ENCODE measurements at regions not wholly inside any gene's neighbourhood (a gene's known extent, or its start where the extent isn't known, plus 50 kb on each side); places are given as distances from the start of the nearest gene placed in this dataset.

GRCh38 chr5:36526537-36526936, 79.9 kb upstream of the SLC1A3 start:
- CTCF ChIA-PET (ENCODE audit: unreplicated experiment), result interaction anchor here (0.6 kb wide), 1 partner anchor 1711 kb away, joined by 8 read pairs; no protein-coding TSS in a partner anchor
- H2AFZ ChIP-seq (ENCODE audit: low read length), result no peak overlapping the region

GRCh38 chr5:36528588-36528987, 77.8 kb upstream of the SLC1A3 start:
- Histone ChIP-seq H3K27ac (ENCODE audit: low read depth, low read length, poor library complexity, severe bottlenecking) (no peak overlapping the region), H3K79me2 (ENCODE audit: insufficient read depth, low read depth, low read length) (no peaks in the 10 kb centered on the region), H3K9me3 (ENCODE audit: low read length) (no peaks in the 10 kb centered on the region), H3K4me1 (ENCODE audit: insufficient read depth, low read length, poor library complexity, severe bottlenecking) (no peaks in the 10 kb centered on the region), H3K36me3 (ENCODE audit: insufficient read depth, low read length) (no peaks in the 10 kb centered on the region), H3K9me2 (ENCODE audit: insufficient read depth, low read length) (no peaks in the 10 kb centered on the region), H4K20me1 (ENCODE audit: insufficient read depth, low read length) (no peaks in the 10 kb centered on the region), H2AFZ (ENCODE audit: low read length) (no peak overlapping the region), H3K4me3 (ENCODE audit: low read depth, low read length, poor library complexity, severe bottlenecking) (no peak overlapping the region), H3K4me2 (ENCODE audit: low read length) (no peak overlapping the region)
- TF ChIP-seq, protein P1, sequence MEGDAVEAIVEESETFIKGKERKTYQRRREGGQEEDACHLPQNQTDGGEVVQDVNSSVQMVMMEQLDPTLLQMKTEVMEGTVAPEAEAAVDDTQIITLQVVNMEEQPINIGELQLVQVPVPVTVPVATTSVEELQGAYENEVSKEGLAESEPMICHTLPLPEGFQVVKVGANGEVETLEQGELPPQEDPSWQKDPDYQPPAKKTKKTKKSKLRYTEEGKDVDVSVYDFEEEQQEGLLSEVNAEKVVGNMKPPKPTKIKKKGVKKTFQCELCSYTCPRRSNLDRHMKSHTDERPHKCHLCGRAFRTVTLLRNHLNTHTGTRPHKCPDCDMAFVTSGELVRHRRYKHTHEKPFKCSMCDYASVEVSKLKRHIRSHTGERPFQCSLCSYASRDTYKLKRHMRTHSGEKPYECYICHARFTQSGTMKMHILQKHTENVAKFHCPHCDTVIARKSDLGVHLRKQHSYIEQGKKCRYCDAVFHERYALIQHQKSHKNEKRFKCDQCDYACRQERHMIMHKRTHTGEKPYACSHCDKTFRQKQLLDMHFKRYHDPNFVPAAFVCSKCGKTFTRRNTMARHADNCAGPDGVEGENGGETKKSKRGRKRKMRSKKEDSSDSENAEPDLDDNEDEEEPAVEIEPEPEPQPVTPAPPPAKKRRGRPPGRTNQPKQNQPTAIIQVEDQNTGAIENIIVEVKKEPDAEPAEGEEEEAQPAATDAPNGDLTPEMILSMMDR (conservative IDR thresholded peaks at IDR 0.05; ENCODE audit: low read length), result no peak
- TF ChIP-seq EZH2phosphoT487 (IDR thresholded peaks at IDR 0.05; ENCODE audit: borderline replicate concordance, low read depth, low read length), result no peak
- POLR2A ChIA-PET, result no interaction called here
- no peak for DNase-seq (ENCODE audit: low spot score)
- no TSS peak for BruUV-seq (replicated peaks)
- intact Hi-C loops (cut with micrococcal nuclease; ENCODE audit: unreplicated experiment), result no loop called here
- CTCF ChIA-PET (ENCODE audit: unreplicated experiment), result no interaction called here

More at GRCh38 chr5:36526537-36526936, 79.9 kb upstream of the SLC1A3 start:
- no peaks in the 10 kb centered on the region for H3K79me2 ChIP-seq (ENCODE audit: insufficient read depth, low read depth, low read length)
- H3K36me3 ChIP-seq (ENCODE audit: insufficient read depth, low read length), result no peaks in the 10 kb centered on the region
- H3K4me2 ChIP-seq (ENCODE audit: low read length), result no peak overlapping the region
- POLR2A ChIA-PET, result no interaction called here
- H3K4me3 ChIP-seq (ENCODE audit: low read depth, low read length, poor library complexity, severe bottlenecking), result no peak overlapping the region
- no peaks in the 10 kb centered on the region for H4K20me1 ChIP-seq (ENCODE audit: insufficient read depth, low read length)
- TF ChIP-seq, protein P1 (conservative IDR thresholded peaks at IDR 0.05; ENCODE audit: low read length), result no peak
- no peak for TF ChIP-seq EZH2phosphoT487 (IDR thresholded peaks at IDR 0.05; ENCODE audit: borderline replicate concordance, low read depth, low read length)
- DNase-seq (ENCODE audit: low spot score), result no peak
- no peaks in the 10 kb centered on the region for H3K9me2 ChIP-seq (ENCODE audit: insufficient read depth, low read length)
- BruUV-seq (replicated peaks), result no TSS peak
- no peaks in the 10 kb centered on the region for H3K4me1 ChIP-seq (ENCODE audit: insufficient read depth, low read length, poor library complexity, severe bottlenecking)
- H3K9me3 ChIP-seq (ENCODE audit: low read length), result no peaks in the 10 kb centered on the region
- H3K27ac ChIP-seq (ENCODE audit: low read depth, low read length, poor library complexity, severe bottlenecking), result no peak overlapping the region
- intact Hi-C loops (cut with micrococcal nuclease; ENCODE audit: unreplicated experiment), result no loop called here

- Histone ChIP-seq H3K36me3 (ENCODE audit: insufficient read depth, low read length) (no peaks in the 10 kb centered on the region), H3K27ac (ENCODE audit: low read depth, low read length, poor library complexity, severe bottlenecking) (no peak overlapping the region), H2AFZ (ENCODE audit: low read length) (no peak overlapping the region), H3K4me3 (ENCODE audit: low read depth, low read length, poor library complexity, severe bottlenecking) (no peak overlapping the region), H3K9me3 (ENCODE audit: low read length) (no peaks in the 10 kb centered on the region), H4K20me1 (ENCODE audit: insufficient read depth, low read length) (no peaks in the 10 kb centered on the region), H3K4me2 (ENCODE audit: low read length) (no peak overlapping the region), H3K4me1 (ENCODE audit: insufficient read depth, low read length, poor library complexity, severe bottlenecking) (no peaks in the 10 kb centered on the region), H3K79me2 (ENCODE audit: insufficient read depth, low read depth, low read length) (no peaks in the 10 kb centered on the region), H3K9me2 (ENCODE audit: insufficient read depth, low read length) (no peaks in the 10 kb centered on the region)
- ChIA-PET CTCF (ENCODE audit: unreplicated experiment) (no interaction called here), POLR2A (no interaction called here)
- intact Hi-C loops (cut with micrococcal nuclease; ENCODE audit: unreplicated experiment), result no loop called here
- DNase-seq (ENCODE audit: low spot score), result no peak
- no peak for TF ChIP-seq EZH2phosphoT487 (IDR thresholded peaks at IDR 0.05; ENCODE audit: borderline replicate concordance, low read depth, low read length)
- TF ChIP-seq, protein P1 (conservative IDR thresholded peaks at IDR 0.05; ENCODE audit: low read length), result no peak
- no TSS peak for BruUV-seq (replicated peaks)
Observed at GRCh38 chr5:36529142-36529541, 77.3 kb upstream of the SLC1A3 start.
